ENCODE measurements at regions not wholly inside any gene's neighbourhood (a gene's known extent, or its start where the extent isn't known, plus 50 kb on each side); places are given as distances from the start of the nearest gene placed in this dataset.
"Not testable (repeated sequence)": the region's sequence is repeated elsewhere in the genome, so short reads cannot be mapped to it uniquely, and the experiment has no call there.

DNA sequence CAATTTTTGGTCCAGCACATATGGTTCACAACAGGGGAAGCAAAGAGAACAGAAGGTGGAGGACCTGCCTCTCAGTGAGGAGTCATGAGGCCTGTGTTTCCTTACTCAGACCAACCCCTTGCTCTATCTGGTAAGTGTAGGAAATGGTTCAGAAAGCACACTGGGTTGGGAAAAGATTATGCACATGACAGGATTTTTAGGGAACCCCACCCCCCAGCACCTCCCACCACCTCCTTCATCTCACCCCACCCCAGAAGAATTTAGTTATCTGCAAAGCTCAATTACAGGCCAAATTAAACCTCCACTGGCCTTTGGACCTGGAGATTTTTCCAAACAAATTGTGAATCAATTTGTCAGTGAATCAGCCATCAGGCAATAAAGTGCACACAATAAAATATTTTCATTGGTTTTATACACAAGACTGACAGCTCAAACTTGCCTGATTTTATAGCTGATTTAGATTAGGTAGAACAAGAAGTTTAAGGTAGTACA lies 132.8 kb downstream of the DACT1 start:
- Histone ChIP-seq H3K36me3 (no peaks in the 10 kb centered on the region), H3K9ac (no peak overlapping the region), H4K20me1 (no peaks in the 10 kb centered on the region), H3K9me3 (replicated peaks in 1 of 11) (peaks cover 0 to 13% (median 10%) of the 10 kb centered on the region in 11 experiments; a peak in 17 of 22 replicates), H3K4me2 (no peak overlapping the region), H3K4me3 (no peak overlapping the region), H3K4me1 (peaks cover 7 to 59% (median 31%) of the 10 kb centered on the region in 10 experiments), H3K27me3 (no peaks in the 10 kb centered on the region), H3K27ac (no peak overlapping the region)
- TF ChIP-seq Cebpa-rat (IDR thresholded peaks at IDR 0.05), result no peak

DNA sequence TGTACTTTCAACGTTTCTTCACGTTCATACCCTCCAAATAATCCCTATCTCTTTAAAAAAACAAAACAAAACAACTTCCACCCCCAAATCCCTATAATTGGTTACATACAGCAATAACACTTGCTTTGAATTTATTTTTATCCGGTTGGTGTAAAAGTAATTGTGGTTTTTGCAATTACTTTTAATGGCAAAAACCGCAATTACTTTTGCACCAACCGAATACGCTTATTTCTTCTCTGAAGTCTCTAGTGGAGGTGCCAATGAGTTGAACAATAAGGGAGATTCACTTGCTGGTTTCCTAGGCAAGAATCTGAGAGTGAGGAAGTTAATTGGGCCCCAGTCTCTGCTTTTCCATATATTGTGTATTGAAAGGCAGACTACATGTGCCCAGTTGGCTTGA lies 133.3 kb downstream of the DACT1 start:
- Histone ChIP-seq H3K27ac (no peak overlapping the region), H3K36me3 (no peaks in the 10 kb centered on the region), H3K4me3 (no peak overlapping the region), H3K27me3 (no peaks in the 10 kb centered on the region), H3K4me2 (no peak overlapping the region), H3K9ac (no peak overlapping the region), H3K4me1 (peaks cover 2 to 54% (median 26%) of the 10 kb centered on the region in 10 experiments), H3K9me3 (replicated peaks in 1 of 11) (peaks cover 0 to 17% (median 13%) of the 10 kb centered on the region in 11 experiments; a peak in 17 of 22 replicates), H4K20me1 (no peaks in the 10 kb centered on the region)
- no peak for TF ChIP-seq Cebpa-rat (IDR thresholded peaks at IDR 0.05)

DNA sequence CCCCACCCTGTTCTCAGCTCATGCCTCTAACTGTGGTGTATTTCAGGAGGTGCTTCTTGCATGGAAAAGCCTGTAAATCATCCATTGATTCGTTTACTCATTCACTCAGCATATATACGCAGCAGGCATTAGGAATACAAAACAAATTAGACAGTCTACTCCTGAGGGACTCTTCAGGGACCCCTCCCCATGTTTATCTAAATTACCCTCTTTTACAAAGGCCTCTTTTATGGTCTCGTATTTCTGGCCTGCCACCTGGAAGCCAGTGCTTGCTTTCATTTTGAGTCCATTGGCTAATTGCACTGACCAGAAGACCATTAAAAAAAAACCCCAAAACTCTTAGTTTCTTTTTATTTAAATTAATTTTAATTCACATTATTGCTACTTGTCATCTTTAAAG lies 134.4 kb downstream of the DACT1 start:
- Histone ChIP-seq H3K27me3 (no peaks in the 10 kb centered on the region), H3K27ac (no peak overlapping the region), H4K20me1 (no peaks in the 10 kb centered on the region), H3K9ac (no peak overlapping the region), H3K4me2 (peak overlapping the region in 3 of 11 experiments; percentile 9 to 75 (median 75); a peak in 1 of 22 replicates), H3K4me3 (no peak overlapping the region), H3K4me1 (peaks cover 0 to 46% (median 19%) of the 10 kb centered on the region in 10 experiments; a peak in 14 of 20 replicates), H3K36me3 (no peaks in the 10 kb centered on the region), H3K9me3 (replicated peaks in 1 of 11) (peaks cover 0 to 23% (median 14%) of the 10 kb centered on the region in 11 experiments; a peak in 17 of 22 replicates)
- TF ChIP-seq Cebpa-rat (IDR thresholded peaks at IDR 0.05), result no peak

DNA sequence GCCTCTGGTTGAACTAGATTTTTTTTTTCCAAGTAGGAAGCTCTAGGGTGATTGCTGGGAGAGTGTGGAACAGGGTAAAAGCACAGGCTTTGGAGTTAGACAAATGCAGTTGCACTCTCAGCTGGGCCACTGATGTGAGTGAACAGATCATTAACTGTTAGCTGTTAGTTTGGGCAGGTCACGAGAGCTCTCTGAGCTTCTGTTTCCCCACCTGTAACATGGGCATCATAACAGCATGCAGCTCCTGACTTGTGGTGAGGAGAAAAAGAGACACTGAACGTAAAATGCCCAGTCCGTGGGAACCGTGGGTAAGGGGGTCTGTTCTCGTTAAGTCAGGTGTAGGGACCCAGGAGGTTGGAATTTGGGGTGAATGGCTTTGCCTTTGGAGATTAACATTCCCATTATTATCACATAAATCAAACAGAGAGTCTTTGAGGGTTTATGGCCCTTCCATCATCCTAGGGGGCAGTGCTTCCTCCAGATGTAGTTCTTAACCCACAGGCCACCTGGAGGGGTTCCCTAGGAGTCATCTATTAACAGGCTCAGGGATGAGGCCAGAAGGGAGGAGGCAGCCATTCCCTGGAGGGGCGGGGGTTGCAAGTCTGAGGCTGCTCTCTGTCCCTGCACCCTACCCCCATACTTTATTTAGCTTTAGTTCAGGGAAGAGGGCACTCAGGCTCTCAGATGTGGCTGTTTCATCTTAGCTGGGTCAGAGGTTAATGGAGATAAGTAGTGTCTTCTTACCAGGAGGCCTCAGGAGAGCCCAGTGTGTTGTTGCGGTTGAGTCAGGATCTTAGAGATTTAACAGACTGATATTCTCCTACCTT lies 135.2 kb downstream of the DACT1 start:
- peak overlapping the region in 8 of 11 experiments; percentile 47 to 75 (median 66); a peak in 18 of 22 replicates for H3K4me2 ChIP-seq
- no peak overlapping the region for H3K27ac ChIP-seq
- H3K4me3 ChIP-seq, result no peak overlapping the region
- peaks cover 0 to 52% (median 28%) of the 10 kb centered on the region in 10 experiments; a peak in 14 of 20 replicates for H3K4me1 ChIP-seq
- H4K20me1 ChIP-seq, result no peaks in the 10 kb centered on the region
- TF ChIP-seq Cebpa-rat (IDR thresholded peaks at IDR 0.05), result no peak
- H3K36me3 ChIP-seq, result no peaks in the 10 kb centered on the region
- peaks cover 0 to 23% (median 14%) of the 10 kb centered on the region in 11 experiments; a peak in 17 of 22 replicates for H3K9me3 ChIP-seq (replicated peaks in 1 of 11)
- no peaks in the 10 kb centered on the region for H3K27me3 ChIP-seq
- no peak overlapping the region for H3K9ac ChIP-seq

DNA sequence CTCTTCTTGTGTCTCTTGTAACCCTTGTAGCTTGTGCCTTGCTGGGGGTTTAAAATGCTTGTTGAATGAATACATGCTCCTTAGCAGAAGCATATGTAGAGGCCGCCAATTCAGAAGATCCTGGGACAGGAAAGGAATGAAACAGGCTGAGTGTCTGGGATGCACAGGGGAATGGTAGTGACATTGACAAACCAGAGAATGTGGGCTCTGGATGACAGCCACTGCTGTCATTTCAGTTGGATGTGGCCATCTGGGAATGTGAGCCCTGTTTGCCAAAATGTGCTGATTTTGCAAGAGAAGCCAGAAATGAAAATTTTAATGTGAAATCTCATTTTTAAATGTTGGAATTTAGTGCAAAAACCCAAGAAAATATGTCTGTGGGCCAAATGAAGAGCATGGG lies 136.8 kb downstream of the DACT1 start:
- TF ChIP-seq Cebpa-rat (IDR thresholded peaks at IDR 0.05), result no peak
- Histone ChIP-seq H3K9ac (no peak overlapping the region), H3K9me3 (replicated peaks in 1 of 11) (peaks cover 0 to 23% (median 14%) of the 10 kb centered on the region in 11 experiments; a peak in 17 of 22 replicates), H3K4me1 (peaks cover 0 to 45% (median 28%) of the 10 kb centered on the region in 10 experiments; a peak in 14 of 20 replicates), H4K20me1 (no peaks in the 10 kb centered on the region), H3K27me3 (no peaks in the 10 kb centered on the region), H3K4me3 (no peak overlapping the region), H3K36me3 (no peaks in the 10 kb centered on the region), H3K4me2 (peak overlapping the region in 3 of 11 experiments; percentile 47 to 75 (median 68); a peak in 2 of 22 replicates), H3K27ac (no peak overlapping the region)

DNA sequence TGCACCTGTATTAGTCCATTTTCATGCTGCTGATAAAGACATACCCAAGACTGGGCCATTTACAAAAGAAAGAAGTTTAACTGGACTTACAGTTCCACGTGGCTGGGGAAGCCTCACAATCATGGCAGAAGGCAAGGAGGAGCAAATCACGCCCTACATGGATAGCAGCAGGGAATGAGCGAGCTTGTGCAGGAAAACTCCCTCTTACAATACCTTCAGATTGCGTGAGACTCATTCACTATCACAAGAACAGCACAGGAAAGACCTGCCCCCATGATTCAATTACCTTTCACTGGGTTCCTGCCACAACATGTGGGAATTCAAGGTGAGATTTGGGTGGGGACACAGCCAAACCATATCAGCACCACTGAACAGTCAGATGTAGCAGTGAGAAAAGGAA lies 137.4 kb downstream of the DACT1 start:
- H3K9ac ChIP-seq, H3K27me3 ChIP-seq, H4K20me1 ChIP-seq, H3K27ac ChIP-seq, H3K36me3 ChIP-seq, H3K4me3 ChIP-seq, H3K4me2 ChIP-seq: not testable (repeated sequence)
- peaks cover 0 to 24% (median 14%) of the 10 kb centered on the region in 11 experiments; a peak in 17 of 22 replicates for H3K9me3 ChIP-seq (replicated peaks in 1 of 11)
- H3K4me1 ChIP-seq, result peaks cover 0 to 49% (median 28%) of the 10 kb centered on the region in 10 experiments; a peak in 14 of 20 replicates

DNA sequence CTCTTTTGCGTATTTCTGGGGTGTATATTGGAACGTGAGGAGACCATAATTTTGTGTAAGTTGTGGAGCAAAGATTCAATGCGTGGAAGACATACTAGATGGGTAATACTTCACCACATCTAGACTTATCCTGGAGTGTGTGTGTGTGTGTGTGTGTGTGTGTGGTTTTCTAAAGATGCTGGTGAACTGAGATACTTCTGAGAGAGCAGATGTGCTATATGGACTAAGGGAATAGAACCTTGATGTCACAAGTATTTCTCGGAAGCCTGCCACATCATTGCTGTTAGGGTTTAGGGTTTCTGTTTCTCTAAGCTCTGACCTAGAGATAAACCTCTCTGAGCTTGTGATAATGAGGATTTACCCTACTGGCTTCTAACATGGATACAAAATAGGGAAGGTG lies 138.8 kb downstream of the DACT1 start:
- H3K27me3 ChIP-seq, result no peaks in the 10 kb centered on the region
- H4K20me1 ChIP-seq, result no peaks in the 10 kb centered on the region
- H3K9ac ChIP-seq, result no peak overlapping the region
- H3K9me3 ChIP-seq (replicated peaks in 1 of 11), result peaks cover 0 to 34% (median 22%) of the 10 kb centered on the region in 11 experiments; a peak in 19 of 22 replicates
- no peak overlapping the region for H3K4me2 ChIP-seq
- H3K4me1 ChIP-seq, result peaks cover 0 to 63% (median 32%) of the 10 kb centered on the region in 10 experiments; a peak in 14 of 20 replicates
- no peaks in the 10 kb centered on the region for H3K36me3 ChIP-seq
- H3K4me3 ChIP-seq, result no peak overlapping the region
- TF ChIP-seq Cebpa-rat (IDR thresholded peaks at IDR 0.05), result no peak
- no peak overlapping the region for H3K27ac ChIP-seq

DNA sequence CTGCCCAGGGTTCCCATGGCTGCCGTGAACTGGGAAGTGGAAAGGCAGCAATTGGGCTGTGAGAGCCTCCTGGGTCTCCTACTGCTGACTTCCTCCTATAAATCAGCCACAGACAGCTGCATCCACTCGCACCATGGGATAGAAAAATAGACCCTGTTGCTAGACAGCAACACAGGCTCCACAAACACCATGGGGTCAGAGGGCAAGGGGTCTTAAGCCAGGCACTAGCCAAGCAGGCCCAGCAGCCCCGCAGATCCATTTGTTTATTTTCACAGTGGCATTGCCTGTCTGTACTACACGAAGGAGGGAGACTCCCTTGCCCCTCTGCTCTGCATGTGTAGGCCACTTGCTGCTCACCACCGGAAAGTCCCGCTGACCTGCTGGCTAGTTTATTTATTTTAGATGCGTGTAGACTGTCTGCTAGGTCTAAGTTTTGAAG lies 139.8 kb downstream of the DACT1 start:
- Histone ChIP-seq H3K9me3 (replicated peaks in 1 of 11) (peaks cover 0 to 34% (median 22%) of the 10 kb centered on the region in 11 experiments; a peak in 19 of 22 replicates), H3K4me2 (peak overlapping the region in 7 of 11 experiments; percentile 31 to 62 (median 42); a peak in 14 of 22 replicates), H3K9ac (no peak overlapping the region), H3K27me3 (no peaks in the 10 kb centered on the region), H3K4me3 (no peak overlapping the region), H3K4me1 (peaks cover 0 to 68% (median 36%) of the 10 kb centered on the region in 10 experiments; a peak in 14 of 20 replicates), H4K20me1 (no peaks in the 10 kb centered on the region), H3K36me3 (no peaks in the 10 kb centered on the region), H3K27ac (no peak overlapping the region)
- no peak for TF ChIP-seq Cebpa-rat (IDR thresholded peaks at IDR 0.05)

DNA sequence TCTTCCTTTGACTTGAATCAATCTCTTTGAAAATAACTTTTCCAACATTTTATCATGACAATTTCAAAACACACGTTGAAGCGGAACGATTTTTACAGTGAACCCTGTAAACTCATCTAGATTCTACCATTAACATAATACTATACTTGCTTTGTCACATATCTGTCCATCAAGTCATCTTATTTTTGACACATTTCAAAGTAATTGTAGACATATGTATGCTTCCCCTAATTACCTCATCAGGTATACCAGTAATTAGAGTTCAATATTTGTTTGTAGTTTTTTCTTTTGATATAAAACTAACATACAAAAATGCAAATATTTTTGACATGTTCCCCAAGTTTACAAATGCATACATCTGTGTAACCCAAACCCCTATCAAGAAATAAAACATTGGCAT lies 140.4 kb downstream of the DACT1 start:
- H3K27ac ChIP-seq, result no peak overlapping the region
- peaks cover 0 to 63% (median 29%) of the 10 kb centered on the region in 10 experiments; a peak in 14 of 20 replicates for H3K4me1 ChIP-seq
- H3K9ac ChIP-seq, result no peak overlapping the region
- peaks cover 0 to 34% (median 22%) of the 10 kb centered on the region in 11 experiments; a peak in 19 of 22 replicates for H3K9me3 ChIP-seq (replicated peaks in 1 of 11)
- no peaks in the 10 kb centered on the region for H4K20me1 ChIP-seq
- peak overlapping the region in 5 of 11 experiments; percentile 31 to 62 (median 42); a peak in 7 of 22 replicates for H3K4me2 ChIP-seq
- no peak overlapping the region for H3K4me3 ChIP-seq
- H3K27me3 ChIP-seq, result no peaks in the 10 kb centered on the region
- no peaks in the 10 kb centered on the region for H3K36me3 ChIP-seq
- TF ChIP-seq Cebpa-rat (IDR thresholded peaks at IDR 0.05), result no peak
